Stimulated activated CD4-positive, alpha-beta T cell treated with anti-CD3 and anti-CD28 coated beads, TNF-alpha, amount 100 ng/mL, for 24 hours (primary cell): ENCODE measurements at regions not wholly inside any gene's neighbourhood (a gene's known extent, or its start where the extent isn't known, plus 50 kb on each side); places are given as distances from the start of the nearest gene placed in this dataset.
A peak's percentile ranks its signal among the peaks of the same experiment; 100 is the strongest.
"Not testable (repeated sequence)": the region's sequence is repeated elsewhere in the genome, so short reads cannot be mapped to it uniquely, and the experiment has no call there.

Experiments used
- DNase-seq, 3 experiments: peaks; one replicate each; pipeline ENCODE4 v3.0.0-alpha.2; 2020; ENCODE audit warnings: low read depth in 3 of 3

- no peak for DNase-seq
These were observed 203.1 kb downstream of the ARHGEF9 start for GRCh38 chrX:63581906-63582305.

GRCh38 chrX:63581398-63581797 lies 203.6 kb downstream of the ARHGEF9 start:
- DNase-seq: no peak

DNA sequence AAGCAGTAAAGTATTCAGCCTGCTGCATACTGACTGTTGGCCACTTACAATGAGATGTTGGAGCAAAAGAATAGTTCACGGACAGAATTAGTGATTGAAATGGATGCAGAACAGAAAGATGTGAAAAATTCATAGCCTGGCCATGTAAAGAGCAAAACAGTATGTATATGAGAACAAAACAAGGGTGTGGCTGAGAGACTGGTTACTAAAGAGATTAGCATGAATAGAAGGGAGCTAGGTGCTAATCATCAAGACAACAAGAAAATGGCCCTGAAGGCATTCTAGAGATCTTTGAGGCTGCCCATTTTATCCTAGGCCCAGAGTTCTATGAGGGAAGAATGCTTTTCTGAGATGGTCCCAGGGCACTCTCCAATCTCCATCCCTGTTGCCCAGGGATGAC lies 208.5 kb downstream of the ARHGEF9 start:
- no peak for DNase-seq

DNA sequence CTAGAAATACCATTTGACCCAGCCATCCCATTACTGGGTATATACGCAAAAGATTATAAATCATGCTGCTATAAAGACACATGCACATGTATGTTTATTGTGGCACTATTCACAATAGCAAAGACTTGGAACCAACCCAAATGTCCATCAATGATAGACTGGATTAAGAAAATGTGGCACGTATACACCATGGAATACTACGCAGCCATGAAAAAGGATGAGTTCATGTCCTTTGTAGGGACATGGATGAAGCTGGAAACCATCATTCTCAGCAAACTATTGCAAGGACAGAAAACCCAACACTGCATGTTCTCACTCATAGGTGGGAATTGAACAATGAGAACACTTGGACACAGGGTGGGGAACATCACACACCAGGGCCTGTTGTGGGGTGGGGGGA lies 209.3 kb downstream of the ARHGEF9 start:
- DNase-seq: not testable (repeated sequence)

DNA sequence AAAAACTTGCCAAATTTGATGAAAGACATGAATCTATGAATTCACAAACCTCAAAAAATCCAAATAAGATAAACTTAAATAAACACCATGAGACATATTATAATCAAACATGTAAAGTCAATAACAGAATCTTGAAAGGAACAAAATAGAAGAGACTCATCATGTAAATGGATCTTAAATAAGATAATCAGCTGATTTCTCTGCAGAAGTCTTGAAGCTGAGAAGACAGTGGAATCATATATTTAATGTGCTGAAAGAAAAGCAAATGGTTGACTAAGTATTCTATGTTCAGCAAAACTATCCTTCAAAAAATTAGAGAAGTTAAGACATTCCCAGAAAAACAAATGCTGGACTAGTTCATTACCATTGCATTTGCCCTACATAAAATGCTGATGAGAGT lies 215.7 kb upstream of the SPIN4 start:
- no peak for DNase-seq

DNA sequence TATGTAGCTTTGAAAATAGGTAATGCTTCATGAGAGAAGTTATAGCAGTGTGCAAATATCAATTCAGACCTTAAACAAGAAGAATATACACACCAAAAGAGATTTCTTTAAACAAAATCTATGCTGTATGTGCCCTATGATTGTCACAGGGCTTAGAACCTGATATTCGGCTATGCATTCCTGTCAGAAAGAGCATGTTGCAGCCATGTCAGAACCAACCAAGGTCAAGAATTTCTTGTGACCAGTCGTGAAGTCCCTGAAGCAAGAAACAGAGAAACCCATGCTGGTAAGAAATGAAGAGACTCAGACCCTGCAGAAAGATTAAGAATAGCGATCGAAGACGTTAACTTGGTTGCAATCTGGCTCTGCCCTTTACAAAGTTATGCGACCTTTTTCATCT lies 210.3 kb upstream of the SPIN4 start:
- DNase-seq: no peak

DNA sequence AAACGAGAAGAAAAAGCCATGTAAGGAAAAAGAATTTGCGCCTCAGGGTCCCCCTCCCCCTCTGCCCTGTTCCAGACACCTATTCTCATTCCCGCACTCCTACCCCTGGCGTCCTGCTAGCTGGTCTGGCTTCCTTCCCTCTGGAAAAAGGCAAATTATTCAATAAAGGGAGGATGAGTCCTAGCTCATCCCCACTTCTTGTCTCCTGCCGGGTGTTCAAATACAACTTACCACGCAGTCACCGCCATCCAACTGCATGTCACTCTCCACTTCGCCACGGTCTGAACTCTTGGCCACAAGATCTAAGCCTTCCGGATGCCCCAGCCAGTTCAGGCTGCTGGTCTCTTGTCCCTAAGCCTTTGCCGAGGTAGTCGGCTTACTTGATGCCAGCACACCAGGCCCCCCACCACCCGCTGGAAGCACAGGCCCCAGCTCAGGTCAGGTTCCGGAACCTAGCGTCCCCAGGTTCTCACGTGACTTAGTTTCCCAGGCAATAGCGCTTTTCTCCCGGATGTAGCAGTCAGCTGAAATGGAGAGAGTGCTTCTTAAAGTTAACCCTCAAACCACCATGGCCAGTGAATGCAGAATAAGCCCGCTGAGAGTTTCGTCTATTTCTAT lies 209.6 kb upstream of the SPIN4 start:
- DNase-seq: peak; percentile 22 to 40 (median 22)

DNA sequence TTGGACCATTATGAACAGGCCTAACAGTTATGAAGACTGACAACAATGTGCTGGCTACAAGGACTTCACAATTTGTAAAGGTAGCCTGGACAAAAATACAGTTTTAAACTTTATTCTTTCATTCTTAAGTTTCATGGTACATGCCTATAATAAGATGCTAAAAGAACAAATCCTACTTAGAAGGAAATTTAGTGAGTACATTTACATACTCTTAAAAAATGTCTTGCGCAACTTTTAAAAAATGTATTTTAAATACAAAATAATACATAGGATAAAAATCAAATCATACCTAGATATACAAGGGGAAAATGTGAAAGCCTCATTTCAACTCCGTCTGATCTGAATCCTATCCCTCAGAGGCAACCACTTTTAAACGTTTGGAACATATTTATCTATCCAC lies 200.7 kb upstream of the SPIN4 start:
- DNase-seq: no peak

DNA sequence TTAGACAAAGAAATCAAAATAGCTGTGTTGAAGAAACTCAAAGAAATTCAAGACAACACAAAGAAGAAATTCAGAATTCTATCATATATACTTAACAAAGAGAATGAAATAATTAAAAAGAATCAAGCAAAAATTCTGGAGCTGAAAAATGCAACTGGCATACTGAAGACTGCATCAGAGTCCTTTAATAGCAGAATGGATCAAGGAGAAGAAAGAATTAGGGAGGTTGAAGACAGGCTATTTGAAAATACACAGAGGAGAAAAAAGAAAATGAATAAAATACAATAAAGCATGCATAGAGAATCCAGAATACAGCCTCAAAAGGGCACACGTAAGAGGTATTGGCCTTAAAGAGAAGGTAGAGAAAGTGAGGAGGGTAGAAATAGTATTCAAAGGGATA lies 179.5 kb upstream of the SPIN4 start:
- DNase-seq: no peak

GRCh38 chrX:63529961-63530360 lies 178.8 kb upstream of the SPIN4 start:
- DNase-seq: no peak

DNA sequence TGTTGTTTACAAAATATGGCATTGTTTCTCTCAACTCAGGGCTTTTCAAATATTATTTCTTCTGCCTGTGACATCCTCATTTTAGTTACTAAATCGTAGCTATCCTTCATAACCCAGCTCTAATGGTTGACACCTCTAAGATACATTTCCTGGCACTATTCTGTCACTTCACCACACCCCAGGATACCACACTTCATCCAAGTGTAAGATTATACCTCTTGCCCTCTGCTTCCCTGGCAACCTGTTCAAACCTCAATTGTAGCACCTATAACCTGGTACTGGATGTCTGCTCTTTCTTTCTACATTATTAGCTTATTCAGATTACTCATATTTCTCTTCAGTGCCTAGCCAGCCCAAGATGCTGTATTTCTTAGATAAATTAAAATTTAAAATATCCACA lies 175.7 kb upstream of the SPIN4 start:
- DNase-seq: no peak

GRCh38 chrX:63525491-63525890 lies 174.4 kb upstream of the SPIN4 start:
- DNase-seq: no peak

DNA sequence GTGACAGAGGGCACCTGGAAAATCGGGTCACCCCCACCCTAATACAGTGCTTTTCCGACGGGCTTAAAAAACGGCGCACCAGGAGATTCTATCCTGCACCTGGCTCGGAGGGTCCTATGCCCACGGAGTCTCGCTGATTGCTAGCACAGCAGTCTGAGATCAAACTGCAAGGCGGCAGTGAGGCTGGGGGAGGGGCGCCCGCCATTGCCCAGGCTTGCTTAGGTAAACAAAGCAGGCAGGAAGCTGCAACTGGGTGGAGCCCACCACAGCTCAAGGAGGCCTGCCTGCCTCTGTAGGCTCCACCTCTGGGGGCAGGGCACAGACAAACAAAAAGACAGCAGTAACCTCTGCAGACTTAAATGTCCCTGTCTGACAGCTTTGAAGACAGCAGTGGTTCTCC lies 168.2 kb upstream of the SPIN4 start:
- DNase-seq: not testable (repeated sequence)

- DNase-seq: no peak
These were observed 163.5 kb upstream of the SPIN4 start for GRCh38 chrX:63514569-63515080.

DNA sequence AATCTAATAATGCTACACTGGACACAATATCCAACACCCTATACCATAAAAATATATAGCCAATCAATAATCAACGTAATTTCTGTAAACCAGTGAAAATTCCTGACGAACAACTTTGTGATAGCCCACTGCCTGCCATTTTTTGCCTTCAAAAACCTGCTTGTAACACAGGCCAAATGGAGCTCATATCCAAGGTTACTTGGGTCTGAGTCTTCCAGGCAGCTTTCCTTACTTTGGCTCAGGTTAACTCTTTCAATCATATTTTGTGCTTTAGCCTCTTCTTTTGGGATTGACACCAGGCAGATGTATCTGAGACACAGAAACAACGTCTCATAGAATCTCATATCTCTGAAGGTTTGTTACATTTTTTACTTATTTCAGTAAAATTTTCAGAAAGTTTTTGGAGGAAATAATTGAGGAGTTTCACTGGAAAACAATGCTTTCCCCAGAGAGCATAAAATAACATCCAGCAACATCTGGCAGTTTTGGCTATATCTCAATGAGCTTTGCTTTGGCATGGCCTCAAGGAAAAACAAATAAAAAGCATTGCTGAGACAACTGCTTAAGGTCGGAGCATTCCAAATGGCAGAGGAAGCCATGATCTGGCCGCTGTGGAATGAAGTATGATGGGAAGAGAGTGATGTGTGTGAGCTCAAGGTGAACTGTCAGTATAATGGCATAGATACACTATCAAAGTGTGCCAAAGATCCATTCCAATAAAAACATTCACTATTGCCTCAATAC lies 162.9 kb upstream of the SPIN4 start:
- no peak for DNase-seq

GRCh38 chrX:63511361-63511760 lies 160.2 kb upstream of the SPIN4 start:
- no peak for DNase-seq

DNA sequence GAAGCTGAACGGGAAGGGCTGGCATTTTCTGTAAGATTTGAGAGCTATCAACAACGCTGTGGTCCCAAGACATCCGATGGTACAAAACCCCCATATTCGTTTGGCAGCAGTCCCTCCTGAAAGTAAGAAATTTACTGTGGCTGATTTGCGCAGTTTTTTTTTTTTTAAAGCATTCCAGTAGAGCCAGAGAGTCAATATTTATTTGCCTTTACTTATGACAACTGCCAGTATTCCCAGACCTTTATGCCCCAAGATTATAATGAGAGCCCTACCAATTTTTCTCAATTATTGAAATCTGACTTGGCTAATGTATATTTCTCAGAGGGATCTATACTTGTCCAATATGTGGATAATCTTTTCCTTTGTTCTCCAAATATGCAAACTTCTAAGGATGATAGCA lies 157.5 kb upstream of the SPIN4 start:
- no peak for DNase-seq

DNA sequence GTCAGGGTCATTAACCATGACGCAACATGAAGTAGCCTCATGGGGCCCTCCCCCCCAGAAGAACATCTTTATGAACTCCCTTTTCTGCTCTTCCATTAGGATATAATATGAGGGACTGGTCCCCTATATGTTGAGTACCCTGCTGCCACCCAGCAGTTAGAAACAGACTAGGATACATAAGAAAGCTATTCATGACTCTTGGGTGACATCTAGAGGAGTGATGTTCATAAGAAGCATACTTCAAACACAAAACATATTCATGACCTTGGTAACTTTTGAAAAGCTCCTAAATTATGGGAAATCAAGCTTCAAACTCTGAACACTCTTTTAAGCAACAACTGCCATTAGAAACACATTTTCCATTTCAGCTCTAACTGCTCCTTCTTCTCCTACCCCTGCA lies 155.2 kb upstream of the SPIN4 start:
- DNase-seq: no peak

DNA sequence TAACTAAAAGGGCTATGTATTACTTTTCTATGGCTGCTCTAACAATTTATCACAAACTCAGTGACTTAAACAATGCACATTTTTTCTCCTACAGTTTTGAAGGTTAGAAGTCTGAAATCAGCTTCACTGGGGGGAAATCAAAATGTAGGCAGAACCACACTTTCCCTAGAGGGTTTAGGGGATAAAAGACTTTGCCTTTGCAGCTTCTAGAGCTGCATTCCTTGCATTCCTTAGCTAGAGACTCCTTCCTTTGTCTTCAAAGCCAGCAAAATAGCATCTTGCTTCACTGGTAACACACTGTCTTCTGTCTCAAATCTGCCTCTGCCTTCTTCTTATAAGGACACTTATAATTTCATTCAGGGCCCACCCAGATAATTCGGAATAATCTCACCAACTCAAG lies 152.4 kb upstream of the SPIN4 start:
- DNase-seq: no peak

DNA sequence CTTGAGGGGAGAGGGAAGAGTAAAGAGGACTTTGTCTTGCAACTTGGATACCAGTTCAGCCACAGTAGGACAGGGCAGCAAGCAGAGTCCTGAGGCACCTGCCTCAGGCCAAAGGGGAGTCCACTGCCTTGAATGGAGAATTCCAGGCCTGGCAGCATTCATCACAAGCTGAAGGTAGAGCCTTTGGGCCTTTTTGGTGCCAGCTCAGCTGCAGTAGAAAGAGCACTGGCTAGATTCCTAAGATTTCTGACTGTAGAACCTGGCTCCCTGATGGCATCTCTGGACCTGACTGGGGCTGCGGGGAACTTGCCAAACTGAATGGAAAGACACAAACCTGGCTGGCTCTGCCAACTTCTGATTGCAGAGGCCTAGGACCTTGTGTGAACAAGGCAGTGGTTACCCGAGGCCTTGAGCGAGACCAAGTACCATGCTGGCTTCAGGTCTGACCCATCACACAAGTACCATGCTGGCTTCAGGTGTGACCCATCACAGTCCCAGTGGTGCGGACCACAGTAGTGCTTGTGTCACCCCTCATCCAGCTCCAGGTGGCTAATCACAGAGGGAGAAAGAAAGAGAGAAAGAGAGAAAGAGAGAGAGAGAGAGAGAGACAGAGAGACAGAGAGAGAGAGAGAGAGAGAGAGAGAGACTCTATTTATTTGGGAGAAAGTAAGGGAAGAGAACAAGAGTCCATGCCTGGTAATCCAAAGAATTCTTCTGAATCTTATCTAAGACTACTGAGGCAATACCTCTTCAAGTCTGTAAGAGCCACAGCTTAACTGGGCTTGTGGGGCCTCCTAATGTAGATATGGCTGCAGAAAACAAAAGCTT lies 137.6 kb upstream of the SPIN4 start:
- DNase-seq: no peak

DNA sequence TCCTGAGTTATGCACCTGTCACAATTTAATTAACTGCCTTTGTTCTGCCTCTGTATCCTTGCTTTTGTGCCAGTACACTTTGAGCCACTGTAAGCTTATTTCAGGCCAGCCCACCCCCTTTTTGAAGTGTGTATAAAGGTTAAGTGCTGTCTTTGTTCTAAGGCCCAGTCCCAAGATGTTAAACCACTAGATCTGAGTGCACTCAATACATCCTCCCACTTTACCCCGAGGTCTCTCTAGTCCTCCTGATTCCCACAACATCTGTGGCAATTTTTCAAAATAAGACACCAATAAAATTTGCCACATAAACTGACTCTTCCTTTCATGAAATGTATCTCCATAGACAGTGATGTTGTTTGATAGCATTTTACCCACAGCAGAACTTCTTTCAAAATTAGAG lies 124.1 kb upstream of the SPIN4 start:
- no peak for DNase-seq

DNA sequence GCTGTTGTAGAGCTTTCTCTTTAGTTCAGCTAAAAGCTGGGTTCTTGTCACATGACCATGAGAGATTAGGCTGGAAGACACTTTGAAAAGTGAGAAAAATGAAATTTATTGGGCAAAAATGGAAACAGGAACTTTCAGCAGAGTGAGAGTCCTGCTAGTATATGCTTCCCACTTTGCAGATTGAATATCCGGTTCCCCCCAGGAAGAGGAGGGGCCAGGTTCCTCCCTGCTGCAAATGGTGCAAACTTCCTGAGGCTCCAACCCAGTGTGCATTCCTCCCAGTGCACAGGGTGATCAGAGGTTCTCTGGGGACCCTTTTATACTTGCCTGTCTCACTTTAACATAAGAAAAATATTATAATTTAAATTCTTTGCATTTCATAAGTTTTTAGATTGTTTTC lies 119.9 kb upstream of the SPIN4 start:
- no peak for DNase-seq

GRCh38 chrX:63470506-63470905 lies 119.4 kb upstream of the SPIN4 start:
- DNase-seq: no peak
